GM21367 (cell line): ENCODE measurements at regions not wholly inside any gene's neighbourhood (a gene's known extent, or its start where the extent isn't known, plus 50 kb on each side); places are given as distances from the start of the nearest gene placed in this dataset.

ENCODE experiments used
- ATAC-seq: cut with Tn5 transposase; IDR thresholded peaks from one replicate; pipeline ENCODE4 v1.9.1; 2021; ENCODE audit not compliant: unreplicated experiment

DNA sequence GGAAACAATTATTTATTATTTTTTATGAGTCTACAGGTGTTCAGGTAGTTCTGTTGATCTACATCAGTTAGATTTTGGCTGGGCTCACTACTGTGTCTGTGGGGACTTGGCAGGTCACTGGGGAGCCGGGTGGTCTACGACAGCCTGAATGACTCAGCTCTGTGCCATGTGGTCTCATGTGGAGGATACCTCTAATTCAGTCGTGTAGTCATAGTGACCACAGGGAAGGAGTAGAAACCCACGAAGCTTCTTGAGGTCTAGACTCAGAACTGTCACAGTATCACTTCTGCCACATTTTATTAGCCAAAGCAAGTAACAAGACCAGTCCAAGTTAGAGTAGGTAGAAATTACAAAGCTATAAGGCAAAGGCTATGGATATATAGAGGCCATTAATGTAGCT lies 64.7 kb upstream of the GRAMD2B start:
- ATAC-seq, result peak; percentile 92

DNA sequence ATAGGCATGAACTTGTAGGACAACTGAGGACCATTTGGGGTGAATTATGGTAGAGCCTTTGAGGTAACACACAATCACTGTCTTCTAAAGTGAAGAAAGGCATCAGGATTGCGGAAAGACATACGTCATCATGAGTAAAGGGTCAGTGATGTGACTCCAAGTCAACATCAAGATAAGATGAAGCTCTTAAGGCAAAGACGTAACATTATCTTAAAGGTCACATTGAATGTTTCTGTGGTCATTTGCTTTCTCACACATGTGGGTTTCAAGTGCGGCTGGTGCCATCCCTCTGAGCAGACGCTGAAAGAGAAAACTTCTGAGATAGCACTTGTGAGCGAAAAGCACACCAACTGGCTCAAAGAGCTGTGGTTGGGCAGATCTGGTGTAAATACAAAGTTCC lies 63.3 kb upstream of the GRAMD2B start:
- no peak for ATAC-seq

DNA sequence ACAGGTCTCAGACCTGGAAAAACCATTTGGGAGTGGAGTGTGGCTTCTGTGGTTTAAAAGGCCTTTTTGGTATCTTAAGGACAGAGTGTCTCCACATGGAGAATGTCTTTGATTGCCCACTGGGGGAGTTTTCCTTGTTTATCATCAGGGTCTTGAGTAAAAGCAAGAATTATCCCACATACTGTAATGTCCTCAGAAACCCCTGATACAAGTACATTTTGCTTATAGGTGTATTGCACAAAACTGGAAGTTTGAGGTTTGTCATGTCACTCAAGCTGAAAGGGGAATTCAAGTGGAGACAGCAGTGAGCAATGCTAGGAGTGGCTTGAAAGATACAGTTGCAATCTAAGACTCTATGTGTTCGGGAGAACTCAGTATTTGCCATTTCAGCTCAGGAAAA lies 62.7 kb upstream of the GRAMD2B start:
- ATAC-seq, result no peak

DNA sequence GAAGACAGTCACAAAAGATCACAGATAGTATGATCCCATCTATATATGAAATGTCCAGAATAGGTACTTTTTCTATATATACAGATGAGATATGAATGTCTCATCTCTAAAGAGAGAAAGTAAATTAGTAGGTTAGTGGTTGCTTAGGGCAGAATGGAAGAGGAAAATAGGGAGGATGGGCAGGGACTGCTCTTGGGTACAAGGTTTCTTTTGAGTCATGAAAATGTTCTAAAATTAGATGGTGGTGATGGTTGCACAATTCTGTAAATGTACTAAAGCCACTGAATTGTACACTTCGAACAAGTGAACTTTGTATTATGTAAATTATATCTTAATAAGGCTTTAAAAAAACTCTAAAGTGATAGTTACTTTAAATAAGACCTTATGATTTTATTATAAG lies 59.6 kb upstream of the GRAMD2B start:
- ATAC-seq, result no peak

DNA sequence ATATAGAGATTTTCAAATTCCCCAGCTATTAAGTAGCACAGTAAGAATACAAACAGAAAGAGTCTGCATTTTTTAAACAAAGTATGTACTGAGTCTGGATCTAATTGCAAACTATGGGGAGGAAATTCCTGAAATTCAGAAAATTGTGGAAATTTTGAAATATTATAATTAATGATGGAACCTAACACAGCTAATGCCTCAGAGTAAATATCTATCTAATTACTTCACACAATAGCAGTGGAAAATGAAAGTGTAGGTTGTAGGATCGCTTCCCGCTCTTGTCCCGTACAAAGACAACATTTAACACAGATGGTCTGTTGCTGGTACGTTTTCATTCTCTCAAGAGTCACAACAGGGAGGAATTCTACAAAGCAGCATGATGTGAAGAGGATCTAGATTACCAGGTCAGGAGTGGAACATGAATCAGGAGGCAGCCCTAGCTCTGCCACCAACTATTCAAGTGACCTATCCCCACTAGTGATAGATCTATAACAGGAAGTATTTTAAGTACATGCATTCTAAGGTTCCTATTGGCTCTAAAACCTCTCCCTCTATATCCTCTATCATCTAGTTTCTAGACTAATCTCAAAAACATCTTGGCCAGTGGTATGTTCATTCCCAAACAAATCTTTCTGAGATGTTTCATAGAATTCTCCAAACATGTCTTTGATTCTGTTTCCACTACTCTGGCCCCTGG lies 58.9 kb upstream of the GRAMD2B start:
- no peak for ATAC-seq

DNA sequence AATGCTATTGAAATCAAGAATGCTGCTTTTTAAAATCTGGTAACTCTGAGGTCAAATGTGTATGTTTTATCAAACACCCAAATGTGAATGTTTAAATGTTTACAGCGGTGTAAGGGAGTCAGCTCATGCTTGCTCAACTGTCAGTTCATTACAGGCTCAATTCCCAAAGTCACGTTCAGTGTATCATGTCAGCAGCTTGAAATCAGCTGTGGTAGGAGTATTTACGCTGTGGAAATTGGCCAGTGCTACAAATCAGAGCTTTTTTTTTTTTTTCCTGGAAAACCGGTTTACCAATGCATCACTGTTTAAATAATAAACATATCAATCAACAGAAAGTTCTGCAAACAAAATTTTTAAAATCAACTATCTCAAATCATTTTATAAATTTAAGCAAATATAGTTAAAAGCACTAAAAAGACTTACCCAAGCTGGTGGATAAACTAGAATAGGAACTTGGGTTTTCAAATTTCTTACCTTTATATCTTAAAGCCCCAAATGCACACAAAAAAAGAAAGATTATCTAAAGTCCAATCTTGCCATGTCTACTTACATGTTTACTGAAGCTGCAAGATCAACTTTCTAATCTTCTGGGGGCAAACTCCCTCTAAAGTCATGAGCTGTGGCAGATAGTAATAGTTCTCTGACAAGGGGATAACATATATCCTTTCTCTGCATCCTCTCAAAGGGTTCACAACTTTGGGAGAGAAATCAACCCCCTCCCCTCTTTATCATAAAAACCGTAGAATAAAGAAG lies 57.6 kb upstream of the GRAMD2B start:
- no peak for ATAC-seq

DNA sequence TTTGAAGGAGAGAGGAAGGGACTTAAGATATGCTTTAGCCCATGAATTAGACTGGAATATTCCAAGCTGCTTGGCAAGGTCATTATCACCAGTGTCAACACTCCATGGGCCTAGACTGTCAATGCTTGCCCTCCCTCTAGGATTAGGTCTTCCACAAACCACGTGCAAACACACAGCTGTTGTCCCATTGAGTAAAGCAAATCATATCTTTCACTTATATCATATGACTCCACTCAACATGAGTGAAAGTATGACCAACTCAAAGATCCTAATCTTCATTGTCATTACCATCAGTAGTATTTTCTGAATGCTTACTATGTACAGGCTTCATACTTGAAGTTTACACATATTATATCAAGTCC lies 57.0 kb upstream of the GRAMD2B start:
- no peak for ATAC-seq

DNA sequence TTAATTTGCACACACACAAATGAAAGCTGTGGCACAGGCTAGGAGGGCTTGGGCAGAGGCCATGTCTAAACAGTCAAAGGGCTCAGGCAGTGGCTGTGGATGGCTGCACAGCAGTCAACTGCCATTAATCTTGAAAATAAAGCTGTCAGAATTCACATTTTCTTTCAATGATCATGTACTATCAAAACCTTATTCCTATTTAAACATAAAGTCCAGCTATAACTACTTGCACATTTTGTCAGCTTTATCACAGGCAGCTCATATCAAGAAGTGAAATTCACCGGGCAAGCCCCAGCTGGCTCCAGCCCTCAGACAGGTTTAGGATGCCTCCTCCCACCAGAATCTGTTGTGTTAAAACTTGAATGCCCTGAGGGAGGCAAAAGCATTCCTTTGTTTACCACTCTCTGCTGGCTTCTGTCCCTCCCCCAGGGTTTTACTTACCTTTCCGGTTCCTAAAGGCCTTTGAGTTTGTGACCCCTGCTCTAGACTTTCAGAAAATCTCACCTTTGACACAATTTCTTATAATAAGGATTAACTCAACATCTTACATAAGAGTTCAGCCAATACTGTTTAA lies 54.9 kb upstream of the GRAMD2B start:
- no peak for ATAC-seq

DNA sequence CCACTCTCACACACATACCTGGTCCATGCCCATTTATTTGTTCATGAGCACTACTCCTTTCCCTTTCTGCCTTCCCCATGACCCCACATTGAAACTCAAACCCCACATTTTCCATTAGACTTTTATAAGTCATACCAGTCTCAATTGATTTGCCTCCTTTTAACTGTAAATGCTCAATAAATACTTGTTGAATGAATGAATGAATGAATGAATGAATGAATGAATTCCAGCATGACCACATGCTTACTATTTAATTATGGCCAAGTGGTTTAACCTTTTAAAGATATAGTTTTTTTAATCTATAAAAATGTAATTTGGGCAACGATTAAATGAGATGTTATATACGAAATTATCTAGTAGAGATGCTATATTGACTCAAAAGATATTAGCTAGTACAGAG lies 54.1 kb upstream of the GRAMD2B start:
- no peak for ATAC-seq

DNA sequence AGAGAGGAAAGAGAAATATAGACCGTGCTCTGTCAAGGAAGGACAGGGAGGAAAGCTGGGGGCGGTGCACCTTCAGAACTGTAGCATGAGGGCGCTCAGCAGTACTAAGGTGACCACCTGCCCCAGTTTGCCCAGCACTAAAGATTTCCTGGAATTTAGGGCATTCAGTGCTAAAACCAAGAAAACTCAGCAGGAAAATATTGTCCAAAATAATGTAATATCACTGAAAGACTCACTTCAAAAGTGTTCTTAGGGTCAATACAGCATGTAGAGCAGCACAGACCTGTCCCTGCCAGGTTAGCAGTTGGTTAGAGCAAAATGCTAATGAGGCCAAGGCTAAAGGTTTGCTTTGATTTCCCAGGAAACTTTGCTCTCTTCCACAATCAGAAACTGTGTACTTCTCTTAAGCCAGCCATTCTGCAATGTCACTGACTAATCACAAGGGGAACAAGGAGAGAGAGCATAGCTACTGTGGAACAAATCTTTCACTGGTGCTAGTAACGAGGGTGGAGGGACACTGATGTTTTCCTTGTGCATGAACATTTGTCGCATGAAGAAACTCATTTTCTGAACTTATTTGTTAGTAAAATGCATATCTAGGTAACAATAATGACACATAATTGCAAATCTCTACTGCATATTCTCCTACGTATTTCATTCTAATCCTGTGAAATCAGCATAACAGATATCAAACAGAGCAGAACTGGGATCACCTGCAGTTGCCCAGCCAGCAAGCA lies 53.0 kb upstream of the GRAMD2B start:
- ATAC-seq, result no peak

DNA sequence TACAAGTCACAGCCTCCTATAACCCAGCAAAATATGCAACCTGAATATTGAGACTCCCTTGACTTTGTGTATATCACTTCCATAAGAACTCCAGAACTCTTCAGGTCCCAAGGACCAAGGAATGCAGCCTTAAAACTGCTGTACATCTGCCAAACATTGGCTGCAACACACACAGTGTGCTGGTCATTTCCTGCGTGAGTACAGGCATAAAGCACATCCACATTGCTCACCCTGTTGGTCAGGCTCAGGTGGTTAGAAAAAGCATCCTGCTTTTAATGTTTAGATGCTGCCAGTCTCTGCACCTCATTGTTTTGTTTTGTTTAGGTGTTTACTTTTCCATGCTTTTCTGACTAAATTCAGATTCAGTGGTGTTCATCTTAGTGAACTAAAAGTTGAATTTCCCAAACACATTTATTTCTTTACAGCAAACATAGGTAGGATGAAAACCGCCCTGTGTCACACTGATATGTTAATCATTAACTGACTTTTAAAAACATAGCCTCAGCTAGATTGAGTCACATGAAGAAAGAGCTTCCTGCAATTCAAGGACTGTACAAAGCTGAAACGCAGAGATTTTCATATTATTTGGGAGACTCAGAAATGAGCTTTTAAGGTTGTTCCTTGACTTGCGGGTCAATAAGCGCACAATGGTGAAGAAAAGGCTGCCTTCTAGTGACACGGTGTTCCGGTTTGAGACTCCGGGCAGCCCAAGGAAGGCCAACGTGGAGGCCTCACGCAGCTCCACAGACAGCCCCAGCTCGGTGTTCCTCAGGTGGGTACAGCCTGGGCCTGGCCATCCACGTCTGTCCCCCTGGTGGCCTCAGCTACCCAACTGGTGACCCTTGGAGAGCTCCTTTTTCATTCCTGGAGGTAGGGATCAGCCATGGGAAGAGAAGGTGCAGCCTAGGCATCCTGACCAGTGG lies 52.2 kb upstream of the GRAMD2B start:
- ATAC-seq, result no peak

DNA sequence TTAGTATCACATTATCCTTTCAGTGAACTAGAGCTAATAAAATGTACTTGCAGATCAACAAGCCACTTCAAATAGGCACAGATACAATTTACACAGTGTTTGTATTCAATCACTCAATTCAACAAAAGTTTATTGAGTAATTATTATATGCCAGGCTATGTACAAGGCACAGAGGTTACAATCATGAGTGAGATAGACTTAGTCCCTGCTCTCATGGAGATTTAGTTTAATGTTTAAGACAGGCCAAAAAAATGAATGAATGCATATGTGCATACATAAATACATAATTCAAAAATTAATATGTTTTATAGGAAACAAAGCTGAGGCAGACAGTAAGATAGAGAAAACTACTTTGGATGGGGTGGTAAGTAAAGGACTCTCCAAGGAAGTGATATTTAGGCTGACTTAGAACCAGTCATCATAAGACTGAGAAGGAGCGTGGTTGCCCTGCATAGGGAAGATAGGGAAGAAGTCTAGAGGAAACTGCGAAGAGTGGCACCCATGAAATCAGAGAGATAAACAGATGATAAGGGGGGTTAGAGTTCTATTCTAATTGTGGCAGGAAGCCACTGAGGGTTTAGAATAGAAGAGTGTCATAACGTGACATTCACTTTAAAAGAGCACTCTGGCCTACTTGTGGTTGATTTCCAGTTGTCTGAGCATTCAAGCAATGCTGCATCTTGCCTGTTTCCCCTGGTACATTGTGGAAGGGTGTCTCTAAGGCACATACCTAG lies 49.7 kb upstream of the GRAMD2B start:
- no peak for ATAC-seq
